Fibroblast of mammary gland (primary cell): ENCODE measurements at regions not wholly inside any gene's neighbourhood (a gene's known extent, or its start where the extent isn't known, plus 50 kb on each side); places are given as distances from the start of the nearest gene placed in this dataset.
"Not testable (repeated sequence)": the region's sequence is repeated elsewhere in the genome, so short reads cannot be mapped to it uniquely, and the experiment has no call there.

Source experiments
- DNase-seq: peaks from one replicate; pipeline ENCODE4 v3.0.0-alpha.2; 2010; ENCODE audit warnings: low read depth
- H3K4me3 ChIP-seq: 2 replicates; pipeline ENCODE4 v1.5.1; 2011; ENCODE audit warnings: low read depth, mild to moderate bottlenecking, low read length, moderate library complexity; ENCODE audit not compliant: control insufficient read depth
- TF ChIP-seq, protein P1 (sequence below): conservative IDR thresholded peaks from 2 replicates; pipeline ENCODE4 v1.5.1; 2011; ENCODE audit warnings: low read depth, low read length, inconsistent platforms; ENCODE audit not compliant: control insufficient read depth, insufficient read depth

- TF ChIP-seq, protein P1, sequence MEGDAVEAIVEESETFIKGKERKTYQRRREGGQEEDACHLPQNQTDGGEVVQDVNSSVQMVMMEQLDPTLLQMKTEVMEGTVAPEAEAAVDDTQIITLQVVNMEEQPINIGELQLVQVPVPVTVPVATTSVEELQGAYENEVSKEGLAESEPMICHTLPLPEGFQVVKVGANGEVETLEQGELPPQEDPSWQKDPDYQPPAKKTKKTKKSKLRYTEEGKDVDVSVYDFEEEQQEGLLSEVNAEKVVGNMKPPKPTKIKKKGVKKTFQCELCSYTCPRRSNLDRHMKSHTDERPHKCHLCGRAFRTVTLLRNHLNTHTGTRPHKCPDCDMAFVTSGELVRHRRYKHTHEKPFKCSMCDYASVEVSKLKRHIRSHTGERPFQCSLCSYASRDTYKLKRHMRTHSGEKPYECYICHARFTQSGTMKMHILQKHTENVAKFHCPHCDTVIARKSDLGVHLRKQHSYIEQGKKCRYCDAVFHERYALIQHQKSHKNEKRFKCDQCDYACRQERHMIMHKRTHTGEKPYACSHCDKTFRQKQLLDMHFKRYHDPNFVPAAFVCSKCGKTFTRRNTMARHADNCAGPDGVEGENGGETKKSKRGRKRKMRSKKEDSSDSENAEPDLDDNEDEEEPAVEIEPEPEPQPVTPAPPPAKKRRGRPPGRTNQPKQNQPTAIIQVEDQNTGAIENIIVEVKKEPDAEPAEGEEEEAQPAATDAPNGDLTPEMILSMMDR = no peak
- no peak overlapping the region for H3K4me3 ChIP-seq
- no peak for DNase-seq
Observed at GRCh38 chr13:94813920-94814475, 101.7 kb upstream of the SOX21 start.

DNA sequence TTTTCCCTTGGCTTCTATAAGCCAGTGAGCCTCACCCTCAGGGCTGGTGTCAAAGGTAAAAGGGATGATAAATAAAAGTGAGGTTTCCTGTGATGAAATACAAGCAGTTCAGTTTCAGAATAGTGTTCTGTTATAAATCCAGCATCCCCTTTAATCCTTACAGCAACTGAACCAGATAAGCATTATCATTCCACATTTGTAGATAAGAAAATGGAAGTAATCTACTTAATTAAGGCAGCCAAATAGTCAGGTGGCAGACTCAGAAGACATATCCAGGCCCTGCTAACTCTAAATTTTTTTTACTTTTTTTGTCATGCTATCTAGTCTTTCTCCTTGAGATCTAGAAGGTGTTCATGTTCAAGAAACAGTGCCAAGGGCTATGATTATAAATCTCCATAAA, 99.4 kb upstream of the SOX21 start:
- TF ChIP-seq, protein P1 = no peak
- no peak overlapping the region for H3K4me3 ChIP-seq
- DNase-seq = no peak

- TF ChIP-seq, protein P1 = no peak
- H3K4me3 ChIP-seq = no peak overlapping the region
- no peak for DNase-seq
Observed at GRCh38 chr13:94800423-94800822, 88.1 kb upstream of the SOX21 start.

- TF ChIP-seq, protein P1 = no peak
- no peak overlapping the region for H3K4me3 ChIP-seq
Observed at GRCh38 chr13:94799299-94799698, 87.0 kb upstream of the SOX21 start.

DNA sequence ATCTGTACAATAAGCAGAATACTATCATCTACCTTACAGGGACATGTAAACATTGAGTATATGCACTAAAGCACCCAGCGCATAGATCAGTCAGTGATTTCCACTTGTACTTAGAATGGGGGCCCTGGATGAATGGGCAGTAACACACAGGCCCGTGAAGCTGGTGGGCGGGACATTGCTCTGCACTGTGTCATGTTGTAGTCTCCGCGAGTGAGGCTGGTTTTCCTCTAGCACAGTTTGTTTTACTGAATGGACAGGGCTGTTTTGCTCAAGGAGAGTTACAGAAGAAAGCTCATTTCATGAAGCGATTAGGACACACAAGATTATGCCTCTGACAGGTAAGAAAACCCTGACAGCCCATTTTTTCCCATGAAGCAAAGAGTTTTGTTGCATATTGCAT, 86.4 kb upstream of the SOX21 start:
- TF ChIP-seq, protein P1 = no peak
- H3K4me3 ChIP-seq = no peak overlapping the region
- no peak for DNase-seq

More at GRCh38 chr13:94799299-94799698, 87.0 kb upstream of the SOX21 start:
- DNase-seq = no peak

- no peak overlapping the region for H3K4me3 ChIP-seq
- no peak for DNase-seq
- TF ChIP-seq, protein P1 = no peak
Observed at GRCh38 chr13:94795292-94795691, 82.9 kb upstream of the SOX21 start.

- not testable (repeated sequence) for DNase-seq, H3K4me3 ChIP-seq
Observed at GRCh38 chr13:94786246-94786645, 73.9 kb upstream of the SOX21 start.

DNA sequence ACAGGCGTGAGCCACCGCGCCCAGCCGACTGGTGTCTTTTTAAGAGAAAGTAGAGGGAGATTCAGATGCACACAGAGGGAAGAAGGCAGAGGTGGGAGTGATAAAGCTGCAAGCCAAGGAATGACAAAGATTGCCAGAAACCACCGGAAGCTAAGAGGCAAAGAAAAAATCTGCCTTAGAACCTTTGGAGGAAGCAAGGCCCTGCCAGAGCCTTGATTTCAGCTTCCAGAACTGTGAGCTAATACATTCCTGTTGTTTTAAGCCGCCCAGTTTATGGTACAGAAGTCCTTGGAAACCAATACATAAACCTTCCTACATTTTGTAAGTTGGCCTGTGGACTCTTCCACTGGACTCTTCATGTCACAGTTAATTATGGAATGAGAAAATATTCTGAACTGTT, 71.7 kb upstream of the SOX21 start:
- no peak overlapping the region for H3K4me3 ChIP-seq
- DNase-seq = peak; percentile 17
- TF ChIP-seq, protein P1 = no peak
